ENCODE measurements at regions not wholly inside any gene's neighbourhood (a gene's known extent, or its start where the extent isn't known, plus 50 kb on each side); places are given as distances from the start of the nearest gene placed in this dataset.
"Not testable (repeated sequence)": the region's sequence is repeated elsewhere in the genome, so short reads cannot be mapped to it uniquely, and the experiment has no call there.

DNA sequence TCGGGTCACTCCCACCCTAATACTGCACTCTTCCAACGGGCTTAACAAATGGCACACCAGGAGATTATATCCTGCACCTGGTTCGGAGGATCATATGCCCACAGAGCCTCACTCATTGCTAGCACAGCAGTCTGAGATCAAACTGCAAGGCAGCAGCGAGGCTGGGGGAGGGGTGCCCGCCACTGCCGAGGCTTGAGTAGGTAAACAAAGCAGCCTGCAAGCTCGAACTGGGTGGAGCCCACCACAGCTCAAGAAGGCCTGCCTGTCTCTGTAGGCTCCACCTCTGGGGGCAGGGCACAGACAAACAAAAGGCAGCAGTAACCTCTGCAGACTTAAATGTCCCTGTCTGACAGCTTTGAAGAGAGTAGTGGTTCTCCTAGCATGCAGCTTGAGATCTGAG, 73.7 kb downstream of the MTNR1B start:
- H3K4me1 Mint-ChIP-seq; POLR2A ChIA-PET (ENCODE audit: partially characterized antibody); H3K4me1 ChIP-seq (ENCODE audit: insufficient read depth, low read length); H3K36me3 ChIP-seq (ENCODE audit: insufficient read depth, low read length); H3K27me3 ChIP-seq (ENCODE audit: insufficient read depth, low read length); H3K27ac ChIP-seq (ENCODE audit: low read depth, low read length); H3K9me3 ChIP-seq (ENCODE audit: control insufficient read depth in 1 of 2, low read length in 2 of 2); CTCF ChIA-PET (ENCODE audit: partially characterized antibody); H3K27me3 Mint-ChIP-seq; H3K27ac Mint-ChIP-seq; intact Hi-C loops (cut with micrococcal nuclease); DNase-seq; H3K4me3 Mint-ChIP-seq; H3K4me3 ChIP-seq (ENCODE audit: low read length in 2 of 2); H3K36me3 Mint-ChIP-seq: not testable (repeated sequence)
- H3K9me3 Mint-ChIP-seq: peaks cover 0 to 16% (median 7%) of the 10 kb centered on the region in 8 donors

DNA sequence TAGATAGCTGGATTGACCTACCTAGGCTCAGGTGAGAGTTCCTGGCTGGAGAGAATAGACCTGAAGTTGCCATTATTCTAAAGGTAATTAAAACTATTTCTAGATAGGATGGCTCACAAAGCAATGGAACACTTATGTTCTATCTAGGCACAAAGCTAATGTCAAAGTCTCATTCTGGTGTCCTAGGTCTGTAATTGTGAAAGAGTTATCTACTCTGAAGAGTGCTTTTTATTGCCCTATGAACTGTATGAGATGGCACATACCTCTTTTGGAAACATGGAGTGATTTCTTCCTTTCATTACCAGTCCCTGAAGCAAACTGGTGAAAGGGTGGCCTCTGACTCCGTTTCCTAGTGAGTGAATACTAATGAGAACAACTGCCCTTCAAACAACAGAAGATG, 80.3 kb downstream of the MTNR1B start:
- no peak overlapping the region for H3K27ac Mint-ChIP-seq
- no peak overlapping the region for H3K4me3 ChIP-seq (ENCODE audit: low read length in 2 of 2)
- no peaks in the 10 kb centered on the region for H3K36me3 ChIP-seq (ENCODE audit: insufficient read depth, low read length)
- H3K9me3 Mint-ChIP-seq: peaks cover 0 to 4% (median 0%) of the 10 kb centered on the region in 8 donors
- H3K27me3 ChIP-seq (ENCODE audit: insufficient read depth, low read length): no peaks in the 10 kb centered on the region
- no peaks in the 10 kb centered on the region for H3K4me1 Mint-ChIP-seq
- H3K27ac ChIP-seq (ENCODE audit: low read depth, low read length): no peak overlapping the region
- H3K36me3 Mint-ChIP-seq: no peaks in the 10 kb centered on the region
- DNase-seq: no peak
- CTCF ChIA-PET (ENCODE audit: partially characterized antibody): no interaction called here
- intact Hi-C loops (cut with micrococcal nuclease): no loop called here
- H3K9me3 ChIP-seq (ENCODE audit: control insufficient read depth in 1 of 2, low read length in 2 of 2): no peaks in the 10 kb centered on the region
- H3K27me3 Mint-ChIP-seq: peaks cover 0 to 2% of the 10 kb centered on the region in 2 donors
- H3K4me3 Mint-ChIP-seq: no peak overlapping the region
- H3K4me1 ChIP-seq (ENCODE audit: insufficient read depth, low read length): no peaks in the 10 kb centered on the region
- POLR2A ChIA-PET (ENCODE audit: partially characterized antibody): no interaction called here

DNA sequence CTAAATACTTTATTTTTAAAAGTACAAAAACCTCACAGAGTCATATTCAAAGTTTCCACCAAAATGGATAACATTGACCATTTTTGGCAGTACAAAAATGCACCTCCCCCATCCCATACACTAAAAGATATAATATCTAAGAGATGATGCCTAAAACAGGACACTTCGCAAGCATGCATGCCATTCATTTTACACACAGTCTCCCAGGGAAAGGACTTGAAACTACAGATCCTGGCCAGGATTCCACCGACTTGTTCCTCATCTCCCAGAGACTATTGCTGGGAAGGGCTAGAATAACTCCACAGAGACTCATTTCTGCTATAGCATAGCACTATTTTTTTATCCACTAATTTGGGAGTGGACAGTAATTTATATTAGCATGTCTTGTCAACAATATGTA, 81.7 kb downstream of the MTNR1B start:
- Histone ChIP-seq H3K9me3 (ENCODE audit: control insufficient read depth in 1 of 2, low read length in 2 of 2) (no peaks in the 10 kb centered on the region), H3K27ac (ENCODE audit: low read depth, low read length) (no peak overlapping the region), H3K36me3 (ENCODE audit: insufficient read depth, low read length) (no peaks in the 10 kb centered on the region), H3K4me3 (ENCODE audit: low read length in 2 of 2) (no peak overlapping the region), H3K27me3 (ENCODE audit: insufficient read depth, low read length) (no peaks in the 10 kb centered on the region), H3K4me1 (ENCODE audit: insufficient read depth, low read length) (no peaks in the 10 kb centered on the region)
- Mint-ChIP-seq H3K27me3 (peaks cover 0 to 1% of the 10 kb centered on the region in 2 donors), H3K27ac (no peak overlapping the region), H3K9me3 (peaks cover 0 to 2% (median 0%) of the 10 kb centered on the region in 8 donors), H3K4me1 (no peaks in the 10 kb centered on the region), H3K4me3 (no peak overlapping the region), H3K36me3 (no peaks in the 10 kb centered on the region)
- ChIA-PET POLR2A (ENCODE audit: partially characterized antibody) (no interaction called here), CTCF (ENCODE audit: partially characterized antibody) (interaction anchor here (0.9 kb wide), 1 partner anchor 10 kb away, joined by 4 read pairs; no protein-coding TSS in a partner anchor)
- no peak for DNase-seq
- intact Hi-C loops (cut with micrococcal nuclease): no loop called here

DNA sequence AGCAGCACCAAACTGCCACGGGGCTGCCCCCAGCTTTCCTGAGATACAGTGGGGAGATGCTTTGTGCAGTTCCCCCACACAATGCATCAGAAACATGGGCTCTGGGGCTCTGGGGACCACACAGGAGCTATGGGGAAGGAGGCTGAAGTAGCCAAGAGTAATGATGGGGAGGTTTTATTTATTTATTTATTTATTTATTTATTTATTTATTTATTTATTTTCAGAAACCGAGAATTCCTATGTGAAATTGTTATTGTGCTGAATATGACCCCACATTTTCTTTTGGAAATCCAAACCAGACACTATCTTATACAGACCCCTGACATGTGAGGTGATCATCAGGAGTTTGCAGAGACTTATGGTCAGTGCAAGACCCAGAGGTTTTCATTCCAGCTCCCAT, 84.4 kb downstream of the MTNR1B start:
- H3K36me3 Mint-ChIP-seq: no peaks in the 10 kb centered on the region
- H3K4me1 Mint-ChIP-seq: no peaks in the 10 kb centered on the region
- H3K27me3 ChIP-seq (ENCODE audit: insufficient read depth, low read length): no peaks in the 10 kb centered on the region
- H3K4me3 ChIP-seq (ENCODE audit: low read length in 2 of 2): no peak overlapping the region
- no peak for DNase-seq
- intact Hi-C loops (cut with micrococcal nuclease): no loop called here
- H3K36me3 ChIP-seq (ENCODE audit: insufficient read depth, low read length): no peaks in the 10 kb centered on the region
- no peak overlapping the region for H3K4me3 Mint-ChIP-seq
- H3K27ac ChIP-seq (ENCODE audit: low read depth, low read length): no peak overlapping the region
- ChIA-PET POLR2A (ENCODE audit: partially characterized antibody) (no interaction called here), CTCF (ENCODE audit: partially characterized antibody) (no interaction called here)
- no peaks in the 10 kb centered on the region for H3K4me1 ChIP-seq (ENCODE audit: insufficient read depth, low read length)
- no peaks in the 10 kb centered on the region for H3K9me3 ChIP-seq (ENCODE audit: control insufficient read depth in 1 of 2, low read length in 2 of 2)
- H3K9me3 Mint-ChIP-seq: peaks cover 0 to 4% (median 0%) of the 10 kb centered on the region in 8 donors
- H3K27ac Mint-ChIP-seq: no peak overlapping the region
- peaks cover 0 to 1% of the 10 kb centered on the region in 2 donors for H3K27me3 Mint-ChIP-seq

DNA sequence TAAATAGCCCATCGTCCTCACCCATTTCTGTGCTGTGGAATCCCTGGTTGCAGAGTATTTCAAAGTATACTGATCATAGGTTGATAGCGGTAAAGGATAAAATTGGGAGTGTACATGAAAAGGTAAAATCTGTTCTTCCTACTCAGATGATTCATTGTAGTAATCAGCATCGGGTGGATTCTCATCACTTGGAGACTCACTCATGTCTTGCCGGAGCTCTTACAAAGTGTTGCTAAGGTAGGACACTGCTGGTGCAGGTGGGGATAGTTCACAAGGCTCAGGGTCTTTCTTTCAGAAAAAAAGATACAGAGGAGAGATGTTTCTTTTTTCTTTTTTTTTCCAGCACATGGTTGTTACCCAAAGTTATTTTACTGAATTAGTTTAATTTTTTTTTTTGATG, 84.8 kb downstream of the MTNR1B start:
- H3K36me3 Mint-ChIP-seq: no peaks in the 10 kb centered on the region
- Histone ChIP-seq H3K4me3 (ENCODE audit: low read length in 2 of 2) (no peak overlapping the region), H3K4me1 (ENCODE audit: insufficient read depth, low read length) (no peaks in the 10 kb centered on the region), H3K27ac (ENCODE audit: low read depth, low read length) (no peak overlapping the region), H3K27me3 (ENCODE audit: insufficient read depth, low read length) (no peaks in the 10 kb centered on the region), H3K9me3 (ENCODE audit: control insufficient read depth in 1 of 2, low read length in 2 of 2) (no peaks in the 10 kb centered on the region), H3K36me3 (ENCODE audit: insufficient read depth, low read length) (no peaks in the 10 kb centered on the region)
- CTCF ChIA-PET (ENCODE audit: partially characterized antibody): no interaction called here
- intact Hi-C loops (cut with micrococcal nuclease): no loop called here
- no peak overlapping the region for H3K4me3 Mint-ChIP-seq
- no peak overlapping the region for H3K27ac Mint-ChIP-seq
- peaks cover 0 to 1% of the 10 kb centered on the region in 2 donors for H3K27me3 Mint-ChIP-seq
- H3K9me3 Mint-ChIP-seq: peaks cover 0 to 4% (median 0%) of the 10 kb centered on the region in 8 donors
- POLR2A ChIA-PET (ENCODE audit: partially characterized antibody): no interaction called here
- no peaks in the 10 kb centered on the region for H3K4me1 Mint-ChIP-seq
- DNase-seq: no peak

DNA sequence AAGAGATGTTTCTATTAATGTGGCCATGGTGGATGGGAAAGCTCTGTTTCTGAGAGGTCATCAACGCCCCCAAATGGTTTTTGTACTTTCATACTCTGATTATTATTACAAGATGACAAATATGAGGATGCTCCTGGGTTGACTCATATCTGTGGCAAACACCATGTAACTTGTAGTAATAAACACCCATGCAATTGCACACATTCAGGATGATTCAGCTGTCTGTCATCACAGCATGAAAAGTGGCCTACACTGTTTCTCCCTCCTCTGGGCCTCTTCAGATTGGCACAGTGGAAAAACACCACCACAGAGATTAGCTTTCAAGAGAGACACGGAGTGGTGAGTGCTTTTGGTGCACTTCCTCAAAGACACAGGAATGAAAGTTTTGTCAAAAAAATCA, 85.4 kb downstream of the MTNR1B start:
- ChIA-PET POLR2A (ENCODE audit: partially characterized antibody) (no interaction called here), CTCF (ENCODE audit: partially characterized antibody) (no interaction called here)
- intact Hi-C loops (cut with micrococcal nuclease): no loop called here

DNA sequence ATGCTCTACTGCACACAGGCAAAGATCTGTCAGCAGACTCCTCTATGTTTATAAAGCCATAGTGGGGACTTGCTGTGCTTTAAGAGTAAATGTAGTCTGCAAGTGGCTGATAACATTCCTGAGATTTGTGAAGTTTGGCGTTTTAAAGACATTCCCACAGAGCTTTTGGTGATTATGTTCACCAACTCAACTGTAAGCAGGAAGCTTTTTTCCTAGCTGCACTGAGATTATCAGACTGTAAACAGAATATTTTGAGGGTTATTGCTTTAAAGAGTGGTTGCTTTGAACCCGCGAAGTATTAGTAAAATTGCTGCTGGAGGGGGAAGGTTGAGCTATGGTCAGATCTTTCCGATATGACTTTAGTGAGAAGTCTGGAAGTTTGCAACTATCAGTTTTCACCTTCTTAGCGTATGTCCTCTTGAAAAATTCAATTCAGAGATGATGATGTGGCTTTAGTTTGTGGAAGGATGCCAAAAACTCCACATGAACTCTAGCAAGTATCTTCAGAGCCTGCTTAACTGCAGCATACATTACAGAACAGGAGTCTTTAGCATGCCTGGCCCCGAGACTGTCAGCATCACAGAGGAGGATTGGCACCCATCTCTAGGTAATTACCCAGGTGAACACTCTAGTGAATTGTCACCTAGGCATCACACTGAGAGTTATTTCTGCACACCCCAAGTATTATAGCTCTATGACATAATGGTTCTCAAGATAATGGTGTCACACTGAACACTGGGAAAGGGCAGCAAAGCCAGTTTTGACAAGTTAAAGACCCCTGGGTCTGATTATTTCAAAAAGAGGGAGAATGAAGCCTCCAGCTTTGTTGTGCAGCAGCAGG, 89.9 kb downstream of the MTNR1B start:
- ChIA-PET POLR2A (ENCODE audit: partially characterized antibody) (no interaction called here), CTCF (ENCODE audit: partially characterized antibody) (interaction anchor here (1.1 kb wide), 1 partner anchor 18 kb away, joined by 3 read pairs; no protein-coding TSS in a partner anchor)
- Histone ChIP-seq H3K4me3 (ENCODE audit: low read length in 2 of 2) (no peak overlapping the region), H3K27me3 (ENCODE audit: insufficient read depth, low read length) (no peaks in the 10 kb centered on the region), H3K27ac (ENCODE audit: low read depth, low read length) (no peak overlapping the region), H3K4me1 (ENCODE audit: insufficient read depth, low read length) (no peaks in the 10 kb centered on the region), H3K9me3 (ENCODE audit: control insufficient read depth in 1 of 2, low read length in 2 of 2) (no peaks in the 10 kb centered on the region), H3K36me3 (ENCODE audit: insufficient read depth, low read length) (no peaks in the 10 kb centered on the region)
- no peak overlapping the region for H3K4me3 Mint-ChIP-seq
- intact Hi-C loops (cut with micrococcal nuclease): no loop called here
- no peak for DNase-seq
- no peaks in the 10 kb centered on the region for H3K4me1 Mint-ChIP-seq
- H3K9me3 Mint-ChIP-seq: peaks cover 0 to 2% (median 0%) of the 10 kb centered on the region in 8 donors
- no peaks in the 10 kb centered on the region for H3K27me3 Mint-ChIP-seq
- H3K27ac Mint-ChIP-seq: no peak overlapping the region
- H3K36me3 Mint-ChIP-seq: no peaks in the 10 kb centered on the region

More for the DNA sequence above, 85.4 kb downstream of the MTNR1B start:
- Histone ChIP-seq H3K27me3 (ENCODE audit: insufficient read depth, low read length) (no peaks in the 10 kb centered on the region), H3K36me3 (ENCODE audit: insufficient read depth, low read length) (no peaks in the 10 kb centered on the region), H3K4me3 (ENCODE audit: low read length in 2 of 2) (no peak overlapping the region), H3K9me3 (ENCODE audit: control insufficient read depth in 1 of 2, low read length in 2 of 2) (no peaks in the 10 kb centered on the region), H3K27ac (ENCODE audit: low read depth, low read length) (no peak overlapping the region), H3K4me1 (ENCODE audit: insufficient read depth, low read length) (no peaks in the 10 kb centered on the region)
- H3K4me1 Mint-ChIP-seq: no peaks in the 10 kb centered on the region
- no peak overlapping the region for H3K4me3 Mint-ChIP-seq
- H3K36me3 Mint-ChIP-seq: no peaks in the 10 kb centered on the region
- peaks cover 0 to 4% (median 0%) of the 10 kb centered on the region in 8 donors for H3K9me3 Mint-ChIP-seq
- no peak for DNase-seq
- H3K27ac Mint-ChIP-seq: no peak overlapping the region
- peaks cover 0 to 1% of the 10 kb centered on the region in 2 donors for H3K27me3 Mint-ChIP-seq
